CD4-positive, alpha-beta T cell treated with Interleukin-6 for 4 hours (primary cell): ENCODE measurements at regions not wholly inside any gene's neighbourhood (a gene's known extent, or its start where the extent isn't known, plus 50 kb on each side); places are given as distances from the start of the nearest gene placed in this dataset.
A peak's percentile ranks its signal among the peaks of the same experiment; 100 is the strongest.

Experiments
- DNase-seq: peaks from one replicate; pipeline ENCODE4 v3.0.0-alpha.2; 2020; ENCODE audit warnings: mixed read lengths

- no peak for DNase-seq
These were observed 138.5 kb upstream of the HES1 start for GRCh38 chr3:193997228-193998122.

- DNase-seq, result no peak
These were observed 137.9 kb upstream of the HES1 start for GRCh38 chr3:193998123-193998448.

- no peak for DNase-seq
These were observed 137.2 kb upstream of the HES1 start for GRCh38 chr3:193998628-193999195.

GRCh38 chr3:194000100-194000499 lies 135.8 kb upstream of the HES1 start:
- DNase-seq, result no peak

GRCh38 chr3:194000712-194001111 lies 135.2 kb upstream of the HES1 start:
- DNase-seq, result no peak

- no peak for DNase-seq
These were observed 134.1 kb upstream of the HES1 start for GRCh38 chr3:194001728-194002459.

- DNase-seq, result peak; percentile 20
These were observed 132.6 kb upstream of the HES1 start for GRCh38 chr3:194003114-194004057.

GRCh38 chr3:194005930-194006501 lies 129.9 kb upstream of the HES1 start:
- no peak for DNase-seq

GRCh38 chr3:194007592-194008337 lies 128.2 kb upstream of the HES1 start:
- no peak for DNase-seq

- DNase-seq, result no peak
These were observed 126.9 kb upstream of the HES1 start for GRCh38 chr3:194009019-194009418.

GRCh38 chr3:194009892-194010533 lies 125.9 kb upstream of the HES1 start:
- no peak for DNase-seq

- no peak for DNase-seq
These were observed 124.1 kb upstream of the HES1 start for GRCh38 chr3:194011807-194012206.

GRCh38 chr3:194013928-194014327 lies 122.0 kb upstream of the HES1 start:
- no peak for DNase-seq

GRCh38 chr3:194014756-194015155 lies 121.2 kb upstream of the HES1 start:
- DNase-seq, result no peak

GRCh38 chr3:194019398-194020165 lies 116.4 kb upstream of the HES1 start:
- DNase-seq, result no peak

GRCh38 chr3:194022052-194022451 lies 113.9 kb upstream of the HES1 start:
- DNase-seq, result no peak

- DNase-seq, result no peak
These were observed 113.1 kb upstream of the HES1 start for GRCh38 chr3:194022816-194023215.

GRCh38 chr3:194023501-194024280 lies 112.3 kb upstream of the HES1 start:
- DNase-seq, result no peak

GRCh38 chr3:194025119-194025518 lies 110.8 kb upstream of the HES1 start:
- no peak for DNase-seq
